Heart left ventricle (tissue), 16 donors: ENCODE measurements at regions not wholly inside any gene's neighbourhood (a gene's known extent, or its start where the extent isn't known, plus 50 kb on each side); places are given as distances from the start of the nearest gene placed in this dataset.
"Not testable (repeated sequence)": the region's sequence is repeated elsewhere in the genome, so short reads cannot be mapped to it uniquely, and the experiment has no call there.

Experiments used
- ATAC-seq, 4 donors: fragments of 200-7000 bp; cut with Tn5 transposase; one replicate each; pipeline ENCODE4 v1.9.1; 2020 to 2022; ENCODE audit warnings: moderate library complexity in 4 of 4, mild to moderate bottlenecking in 3 of 4, moderate number of reproducible peaks in 1 of 4
- DNase-seq, 5 donors: peaks; one replicate each; pipeline ENCODE4 v3.0.0-alpha.2; 2020
- H3K27ac ChIP-seq, 12 donors: fragments of 200-600 bp; sonication (generic) in 4 of 12; one replicate each; pipeline versions ENCODE4 v1.5.0 to v1.8.0; 2016 to 2022; ENCODE audit warnings: mild to moderate bottlenecking in 2 of 12
- H3K27me3 ChIP-seq, 9 donors: fragments of 200-600 bp; sonication (generic) in 2 of 9; one replicate each; pipeline versions ENCODE4 v1.5.1 to v1.8.0; 2016 to 2022; ENCODE audit warnings: mild to moderate bottlenecking in 3 of 9
- H3K36me3 ChIP-seq, 9 donors: fragments of 200-600 bp; sonication (generic) in 2 of 9; one replicate each; pipeline versions ENCODE4 v1.5.0 to v1.8.0; 2018 to 2022; ENCODE audit warnings: mild to moderate bottlenecking in 2 of 9
- H3K4me1 ChIP-seq, 12 donors: fragments of 200-600 bp; sonication (generic) in 4 of 12; one replicate each; pipeline versions ENCODE4 v1.5.0 to v1.8.0; 2016 to 2022; ENCODE audit warnings: mild to moderate bottlenecking in 3 of 12
- H3K4me3 ChIP-seq, 12 donors: fragments of 200-600 bp; sonication (generic) in 4 of 12; one replicate each; pipeline versions ENCODE4 v1.5.0 to v1.8.0; 2017 to 2022; ENCODE audit warnings: mild to moderate bottlenecking in 9 of 12, moderate library complexity in 4 of 12
- H3K9me3 ChIP-seq, 12 donors: fragments of 200-600 bp; sonication (generic) in 4 of 12; one replicate each; pipeline versions ENCODE4 v1.5.0 to v1.8.0; 2016 to 2022; ENCODE audit warnings: mild to moderate bottlenecking in 1 of 12
- CTCF ChIP-seq, 12 donors: fragments of 200-600 bp; sonication (generic) in 4 of 12; IDR thresholded peaks; one replicate each; pipeline versions ENCODE4 v1.5.0 to v1.8.0; 2018 to 2022; ENCODE audit warnings: antibody characterized with exemption in 12 of 12, mild to moderate bottlenecking in 5 of 12
- POLR2A ChIP-seq, 2 donors: fragments of 450-650 bp; IDR thresholded peaks; one replicate each; pipeline ENCODE4 v1.6.1; 2017; ENCODE audit warnings: antibody characterized with exemption in 2 of 2, mild to moderate bottlenecking in 2 of 2, moderate library complexity in 2 of 2
- WGBS, 4 donors: extraction: QIAGEN DNeasy Blood & Tissue Kit in 2 of 4; methylation state at CpG; one replicate each; pipeline versions ENCODE4 v1.1.5 to v1.1.7; 2013 to 2018; 5-methylcytosine and 5-hydroxymethylcytosine counted together
- intact Hi-C, 10 donors: fragments of 100-400 bp; cut with DNase I; formaldehyde crosslinking; loops; one replicate each; pipeline versions ENCODE4 v1.11.1 to v1.14.2; 2022
- donor health status: ischemic (EF 13 %, LVEDD 7.1; RV severe dilation, severe dysfunction).
- donor health status: healthy with polysubstance abuse.
- donor health status: DM: no; HTN: yes; CAD: no.
- donor health status: DM: no; HTN: no; CAD: no.
- donor health status: ischemic (EF 25% LVEDD 6.9; RV normal size, moderate dysfunction).
- donor health status: ischemic (EF 25% LVEDD 5.7; RV mildly dilated, moderate dysfunction).
- donor health status: healthy.
- donor health status: DM: yes; HTN: yes; CAD: no.
- donor health status: ischemic (EF 35%, LVEDD 5.7; RV mildly dilated, moderate dysfunction).
- donor health status: nonischemic (EF 11% LVEDD 7.7; RV severe dilation, severe dysfunction).
- donor health status: DM: yes; HTN: yes; CAD: no.
- donor health status: PGD.
- donor health status: ischemic (EF 29% LVEDD 5.4; RV normal size, mild dysfunction).
- donor health status: nonischemic (EF 23%, LVEDD 6.1; RV moderate dilation, normal function).

GRCh38 chr20:26207237-26207966 lies 510.7 kb upstream of the ZNF337 start:
- H3K27ac ChIP-seq = no peak overlapping the region
- intact Hi-C loops = no loop called here
- H3K4me1 ChIP-seq = peaks cover 0 to 20% (median 0%) of the 10 kb centered on the region in 12 donors
- no peak for ATAC-seq
- peaks cover 0 to 4% (median 0%) of the 10 kb centered on the region in 12 donors for H3K9me3 ChIP-seq
- H3K27me3 ChIP-seq = peaks cover 16 to 53% (median 35%) of the 10 kb centered on the region in 9 donors
- 63 to 71% (median 66%) methylated on average over 3 of the region's 3 CpGs for WGBS, 4 donors
- H3K36me3 ChIP-seq = no peaks in the 10 kb centered on the region
- peak overlapping the region in 1 of 12 donors; percentile 39 for H3K4me3 ChIP-seq
- no peak for TF ChIP-seq CTCF (IDR thresholded peaks at IDR 0.05)
- no peak for TF ChIP-seq POLR2A (IDR thresholded peaks at IDR 0.05)
- DNase-seq = no peak

GRCh38 chr20:26205350-26205749 lies 508.7 kb upstream of the ZNF337 start:
- intact Hi-C loops = no loop called here
- Histone ChIP-seq H3K9me3 (peaks cover 0 to 22% (median 13%) of the 10 kb centered on the region in 12 donors), H3K4me1 (peaks cover 0 to 20% (median 0%) of the 10 kb centered on the region in 12 donors), H3K27me3 (peaks cover 16 to 53% (median 35%) of the 10 kb centered on the region in 9 donors), H3K36me3 (no peaks in the 10 kb centered on the region), H3K4me3 (no peak overlapping the region), H3K27ac (no peak overlapping the region)
- WGBS, 4 donors = 0 to 67% (median 42%) methylated on average over 1 of the region's 1 CpG
- ATAC-seq (no peak), DNase-seq (no peak)
- TF ChIP-seq POLR2A (IDR thresholded peaks at IDR 0.05) (no peak), CTCF (IDR thresholded peaks at IDR 0.05) (no peak)

GRCh38 chr20:26201026-26201425 lies 504.4 kb upstream of the ZNF337 start:
- intact Hi-C loops, DNase-seq, H3K36me3 ChIP-seq, ATAC-seq, H3K4me3 ChIP-seq, H3K27ac ChIP-seq, H3K4me1 ChIP-seq: not testable (repeated sequence)
- Histone ChIP-seq H3K27me3 (peaks cover 0 to 12% (median under 1%) of the 10 kb centered on the region in 9 donors), H3K9me3 (peaks cover 0 to 30% (median 13%) of the 10 kb centered on the region in 12 donors)

DNA sequence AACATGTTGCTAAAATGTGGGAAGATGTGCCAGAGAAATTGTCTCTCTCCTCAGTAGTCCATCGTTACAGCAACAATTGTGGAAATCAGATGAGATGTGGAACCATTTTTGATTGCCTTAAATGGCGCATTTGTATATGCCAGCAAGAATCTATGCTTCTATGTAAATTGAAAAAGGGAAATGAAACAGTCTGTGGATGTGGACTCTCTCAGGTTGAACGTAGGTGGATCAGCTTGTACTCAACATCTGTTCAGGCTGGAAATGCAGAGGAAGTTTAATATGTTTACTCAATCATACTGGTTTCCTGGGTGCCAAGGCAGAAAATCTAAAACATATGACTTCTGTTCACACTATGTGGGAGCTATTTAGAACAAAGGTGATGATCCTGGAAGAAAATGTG lies 490.7 kb upstream of the ZNF337 start:
- intact Hi-C loops, H3K27me3 ChIP-seq, H3K27ac ChIP-seq, ATAC-seq, H3K36me3 ChIP-seq, H3K4me1 ChIP-seq, H3K9me3 ChIP-seq, H3K4me3 ChIP-seq, DNase-seq: not testable (repeated sequence)
- WGBS, 4 donors = 68 to 78% (median 72%) methylated on average over 3 of the region's 3 CpGs

- H3K4me1 ChIP-seq, H3K36me3 ChIP-seq, intact Hi-C loops, H3K9me3 ChIP-seq, DNase-seq, H3K27me3 ChIP-seq, ATAC-seq, H3K4me3 ChIP-seq, H3K27ac ChIP-seq: not testable (repeated sequence)
- 93 to 100% (median 96%) methylated on average over 2 of the region's 2 CpGs for WGBS, 4 donors
Observed at GRCh38 chr20:26183720-26184119, 487.1 kb upstream of the ZNF337 start.

- H3K36me3 ChIP-seq, H3K27me3 ChIP-seq, intact Hi-C loops, H3K9me3 ChIP-seq, H3K27ac ChIP-seq, DNase-seq, H3K4me1 ChIP-seq, ATAC-seq, H3K4me3 ChIP-seq: not testable (repeated sequence)
- 55 to 69% (median 61%) methylated on average over 2 of the region's 2 CpGs for WGBS, 4 donors
Observed at GRCh38 chr20:26181364-26181763, 484.7 kb upstream of the ZNF337 start.

DNA sequence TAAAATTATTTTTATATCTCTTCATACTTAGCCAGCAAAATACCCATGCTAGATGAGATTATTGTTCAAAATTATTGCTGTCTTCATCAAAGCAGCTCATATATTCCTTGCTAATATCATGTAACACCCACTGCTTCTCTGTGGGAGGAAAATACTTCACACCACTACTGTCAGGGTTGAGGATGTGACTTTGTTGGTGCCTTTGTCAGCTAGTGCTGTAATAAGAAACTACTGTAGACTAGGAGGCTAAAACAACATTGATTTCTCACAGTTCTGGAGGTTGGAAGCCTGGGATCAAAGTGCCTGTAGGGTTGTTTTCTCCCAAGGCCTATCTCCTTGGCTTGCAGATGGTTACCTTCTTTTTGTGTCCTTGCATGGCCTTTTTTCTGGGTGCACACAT lies 475.2 kb upstream of the ZNF337 start:
- H3K4me1 ChIP-seq, intact Hi-C loops, H3K9me3 ChIP-seq, H3K4me3 ChIP-seq, ATAC-seq, DNase-seq, H3K27me3 ChIP-seq, H3K36me3 ChIP-seq, H3K27ac ChIP-seq: not testable (repeated sequence)
